ENCODE measurements at regions not wholly inside any gene's neighbourhood (a gene's known extent, or its start where the extent isn't known, plus 50 kb on each side); places are given as distances from the start of the nearest gene placed in this dataset.
"Not testable (repeated sequence)": the region's sequence is repeated elsewhere in the genome, so short reads cannot be mapped to it uniquely, and the experiment has no call there.

GRCh38 chr5:144060091-144060490, 110.4 kb downstream of the YIPF5 start:
- not testable (repeated sequence) for H4K8ac ChIP-seq (replicated peaks; ENCODE audit: insufficient read length, low read depth, low read length); H3K9ac ChIP-seq (ENCODE audit: extremely low read depth, insufficient read length, low read length); H4K5ac ChIP-seq (ENCODE audit: insufficient read length, low read depth, low read length); H3K23ac ChIP-seq (ENCODE audit: insufficient read length, low read depth, low read length); H3K4me3 Mint-ChIP-seq; H3K56ac ChIP-seq (ENCODE audit: insufficient read length, low read depth, low read length); H3T11ph ChIP-seq (ENCODE audit: low read length); H3K27ac ChIP-seq (ENCODE audit: insufficient read length, low read depth, low read length); H3K18ac ChIP-seq (ENCODE audit: insufficient read length, low read depth, low read length); H3K79me1 ChIP-seq (ENCODE audit: insufficient read depth, low read depth, low read length, poor library complexity, severe bottlenecking); H3K4ac ChIP-seq (ENCODE audit: low read depth, low read length); H3K4me1 ChIP-seq (ENCODE audit: insufficient read depth, low read length); DNase-seq; H3K27me3 ChIP-seq (ENCODE audit: insufficient read depth, low read length); H2BK15ac ChIP-seq (ENCODE audit: low read depth, low read length); H3K14ac ChIP-seq (ENCODE audit: insufficient read depth, low read length); H2BK5ac ChIP-seq (ENCODE audit: insufficient read length, low read length); H2AK5ac ChIP-seq (ENCODE audit: insufficient read length, low read length); H3K27me3 Mint-ChIP-seq (ENCODE audit: low read depth); H3K23me2 ChIP-seq (ENCODE audit: insufficient read length, low read depth, low read length, poor library complexity, severe bottlenecking); H3K79me2 ChIP-seq (ENCODE audit: insufficient read depth, low read length); H2BK12ac ChIP-seq (ENCODE audit: insufficient read length, low read depth, low read length); H2BK120ac ChIP-seq (ENCODE audit: low read depth, low read length, poor library complexity, severe bottlenecking); H3K4me1 Mint-ChIP-seq; H4K20me1 ChIP-seq (ENCODE audit: control insufficient read depth, insufficient read depth, insufficient read length); H2AFZ ChIP-seq (ENCODE audit: low read length); H3K9me3 ChIP-seq (ENCODE audit: control insufficient read depth, low read depth, low read length); H3K27ac Mint-ChIP-seq; H3K4me2 ChIP-seq (ENCODE audit: insufficient read depth, insufficient read length, low read length); H4K91ac ChIP-seq (ENCODE audit: insufficient read length, low read depth, low read length); H2BK20ac ChIP-seq (ENCODE audit: low read depth, low read length, poor library complexity, severe bottlenecking)
- Mint-ChIP-seq H3K9me3 (peaks cover 25 to 34% of the 10 kb centered on the region in 2 experiments), H3K36me3 (ENCODE audit: insufficient read depth in 1 of 3, low read depth in 3 of 3) (peaks cover 6 to 20% (median 16%) of the 10 kb centered on the region in 3 experiments; a peak in 6 of 7 replicates)
- no CpG with 5 or more reads among the region's 2 CpGs for WGBS (ENCODE audit: extremely low coverage, insufficient read length, low lambda C conversion rate)
